GM23338 (cell line): ENCODE measurements at regions not wholly inside any gene's neighbourhood (a gene's known extent, or its start where the extent isn't known, plus 50 kb on each side); places are given as distances from the start of the nearest gene placed in this dataset.

ENCODE experiments used
- ATAC-seq: fragments of 200-7000 bp; cut with Tn5 transposase; 3 replicates; pipeline ENCODE4 v1.9.1; 2020
- DNase-seq: peaks from one replicate; pipeline ENCODE4 v3.0.0-alpha.2; 2015; ENCODE audit warnings: low spot score
- H2AFZ ChIP-seq: fragments of 200-600 bp; sonication (generic); 2 replicates; pipeline ENCODE4 v1.8.0; 2016; ENCODE audit warnings: antibody characterized with exemption, mild to moderate bottlenecking, moderate library complexity
- H3F3A ChIP-seq: fragments of 200-600 bp; sonication (generic); replicated peaks from 2 replicates; pipeline ENCODE4 v1.8.0; 2017; ENCODE audit warnings: antibody characterized with exemption, mixed run types, low read depth
- H3K27ac ChIP-seq: fragments of 200-600 bp; sonication (generic); 2 replicates; pipeline ENCODE4 v1.6.1; 2016; ENCODE audit warnings: low read depth
- H3K27me3 ChIP-seq: fragments of 200-600 bp; sonication (generic); 2 replicates; pipeline ENCODE4 v1.8.0; 2016; ENCODE audit warnings: mild to moderate bottlenecking, mixed run types, moderate library complexity; ENCODE audit not compliant: insufficient read depth
- H3K36me3 ChIP-seq: fragments of 200-600 bp; sonication (generic); 2 replicates; pipeline ENCODE4 v1.8.0; 2016; ENCODE audit warnings: mild to moderate bottlenecking; ENCODE audit not compliant: insufficient read depth
- H3K4me1 ChIP-seq: fragments of 200-600 bp; sonication (generic); 2 replicates; pipeline ENCODE4 v1.8.0; 2016; ENCODE audit warnings: mild to moderate bottlenecking, moderate library complexity; ENCODE audit not compliant: insufficient read depth
- H3K4me2 ChIP-seq: fragments of 200-600 bp; sonication (generic); 2 replicates; pipeline ENCODE4 v1.7.1; 2017; ENCODE audit warnings: mixed run types
- H3K4me3 ChIP-seq: fragments of 200-600 bp; sonication (generic); 2 replicates; pipeline ENCODE4 v1.6.1; 2016; ENCODE audit warnings: mixed run types
- H3K79me2 ChIP-seq: fragments of 200-600 bp; sonication (generic); replicated peaks from 2 replicates; pipeline ENCODE4 v1.8.0; 2017; ENCODE audit warnings: mild to moderate bottlenecking; ENCODE audit not compliant: insufficient read depth
- H3K9me2 ChIP-seq: fragments of 200-600 bp; sonication (generic); 2 replicates; pipeline ENCODE4 v1.8.0; 2017; ENCODE audit not compliant: insufficient read depth
- H4K20me1 ChIP-seq: fragments of 200-600 bp; sonication (generic); replicated peaks from 2 replicates; pipeline ENCODE4 v1.8.0; 2017; ENCODE audit warnings: mild to moderate bottlenecking; ENCODE audit not compliant: insufficient read depth
- H3K27ac Mint-ChIP-seq: 2 replicates; pipeline ENCODE4 v1.8.0; 2020; ENCODE audit warnings: inconsistent platforms, mild to moderate bottlenecking, moderate library complexity, mixed read lengths
- H3K27me3 Mint-ChIP-seq: 3 replicates; pipeline ENCODE4 v1.8.0; 2022; ENCODE audit warnings: low read depth, mild to moderate bottlenecking, moderate library complexity, mixed read lengths, inconsistent platforms; ENCODE audit not compliant: insufficient read depth, poor library complexity
- H3K36me3 Mint-ChIP-seq: 3 replicates; pipeline ENCODE4 v1.8.0; 2021; ENCODE audit warnings: low read depth, mild to moderate bottlenecking, inconsistent platforms, moderate library complexity, mixed read lengths
- H3K4me1 Mint-ChIP-seq: 3 replicates; pipeline ENCODE4 v1.8.0; 2020; ENCODE audit warnings: mild to moderate bottlenecking, inconsistent platforms, mixed read lengths
- H3K4me3 Mint-ChIP-seq: 3 replicates; pipeline ENCODE4 v1.8.0; 2021; ENCODE audit warnings: moderate library complexity, mild to moderate bottlenecking, inconsistent platforms, mixed read lengths
- H3K9me3 Mint-ChIP-seq: 3 replicates; pipeline ENCODE4 v1.8.0; 2020; ENCODE audit warnings: moderate library complexity, mild to moderate bottlenecking, inconsistent platforms, mixed read lengths
- CREB1 ChIP-seq: fragments of 250-450 bp; sonication (Bioruptor Pico); IDR thresholded peaks from 2 replicates; pipeline ENCODE4 v1.5.0; 2020; ENCODE audit warnings: low read depth, mild to moderate bottlenecking, moderate library complexity
- ETS1 ChIP-seq: IDR thresholded peaks from 2 replicates; pipeline ENCODE4 v1.6.1; 2016; ENCODE audit warnings: antibody characterized with exemption
- EZH2phosphoT487 ChIP-seq: fragments of 200-600 bp; sonication (generic); IDR thresholded peaks from one replicate; pipeline ENCODE4 v1.8.1; 2018; ENCODE audit warnings: antibody characterized with exemption; ENCODE audit not compliant: unreplicated experiment
- JUNB ChIP-seq: IDR thresholded peaks from one replicate; pipeline ENCODE4 v1.6.1; 2016; ENCODE audit warnings: antibody characterized with exemption; ENCODE audit not compliant: unreplicated experiment
- NANOG ChIP-seq: IDR thresholded peaks from 2 replicates; pipeline ENCODE4 v1.6.1; 2016; ENCODE audit warnings: antibody characterized with exemption, borderline replicate concordance
- POLR2AphosphoS5 ChIP-seq: IDR thresholded peaks from 2 replicates; pipeline ENCODE4 v1.6.1; 2016; ENCODE audit warnings: antibody characterized with exemption, low read depth
- REST ChIP-seq: IDR thresholded peaks from one replicate; pipeline ENCODE4 v1.6.1; 2018; ENCODE audit warnings: antibody characterized with exemption; ENCODE audit not compliant: unreplicated experiment
- STAT1 ChIP-seq: IDR thresholded peaks from one replicate; pipeline ENCODE4 v1.6.1; 2016; ENCODE audit warnings: antibody characterized with exemption; ENCODE audit not compliant: unreplicated experiment
- ZNF331 ChIP-seq: fragments of 250-450 bp; sonication (Bioruptor Pico); IDR thresholded peaks from 2 replicates; pipeline ENCODE4 v1.5.0; 2020; ENCODE audit warnings: low read depth, mild to moderate bottlenecking, moderate library complexity

GRCh38 chr7:25928549-25929330 is 223.3 kb upstream of the NFE2L3 start:
- no peaks in the 10 kb centered on the region for H3K36me3 Mint-ChIP-seq

GRCh38 chr7:25929448-25929847 is 222.6 kb upstream of the NFE2L3 start:
- Mint-ChIP-seq H3K27ac (no peak overlapping the region), H3K4me3 (no peak overlapping the region), H3K9me3 (peaks cover 16% of the 10 kb centered on the region), H3K27me3 (no peaks in the 10 kb centered on the region), H3K36me3 (no peaks in the 10 kb centered on the region), H3K4me1 (peaks cover 9% of the 10 kb centered on the region)
- ATAC-seq (no peak), DNase-seq (no peak)
- no peaks in the 10 kb centered on the region for H3K36me3 ChIP-seq
- H4K20me1 ChIP-seq, result no peaks in the 10 kb centered on the region
- no peak overlapping the region for H3K4me3 ChIP-seq
- H3K27ac ChIP-seq, result no peak overlapping the region
- TF ChIP-seq ZNF331 (CRISPR knock-in tag) (no peak), POLR2AphosphoS5 (no peak), CREB1 (CRISPR knock-in tag) (no peak), ETS1 (no peak), NANOG (no peak), JUNB (no peak), EZH2phosphoT487 (no peak), REST (no peak)
- H3K9me2 ChIP-seq, result peaks cover 8% of the 10 kb centered on the region
- H3K4me1 ChIP-seq, result peaks cover 5% of the 10 kb centered on the region; the same call in 1 of the 2 replicates
- no peaks in the 10 kb centered on the region for H3F3A ChIP-seq
- H2AFZ ChIP-seq, result no peak overlapping the region
- no peak overlapping the region for H3K4me2 ChIP-seq
- no peaks in the 10 kb centered on the region for H3K27me3 ChIP-seq
- H3K79me2 ChIP-seq, result no peaks in the 10 kb centered on the region

More at GRCh38 chr7:25928549-25929330, 223.3 kb upstream of the NFE2L3 start:
- Histone ChIP-seq H4K20me1 (no peaks in the 10 kb centered on the region), H3K27me3 (no peaks in the 10 kb centered on the region), H3K9me2 (peaks cover 8% of the 10 kb centered on the region), H3K4me1 (peaks cover 5% of the 10 kb centered on the region; the same call in 1 of the 2 replicates), H3K4me2 (no peak overlapping the region), H2AFZ (no peak overlapping the region), H3K79me2 (no peaks in the 10 kb centered on the region), H3K4me3 (no peak overlapping the region), H3K36me3 (no peaks in the 10 kb centered on the region), H3F3A (no peaks in the 10 kb centered on the region), H3K27ac (no peak overlapping the region)
- Mint-ChIP-seq H3K4me1 (peaks cover 9% of the 10 kb centered on the region), H3K4me3 (no peak overlapping the region), H3K27me3 (no peaks in the 10 kb centered on the region), H3K9me3 (peaks cover 11% of the 10 kb centered on the region; the same call in 2 of the 3 replicates), H3K27ac (no peak overlapping the region)
- ATAC-seq, result no peak
- no peak for DNase-seq
- no peak for TF ChIP-seq ETS1
- TF ChIP-seq ZNF331 (CRISPR knock-in tag), result no peak
- no peak for TF ChIP-seq CREB1 (CRISPR knock-in tag)
- TF ChIP-seq STAT1, result no peak
